ENCODE measurements at regions not wholly inside any gene's neighbourhood (a gene's known extent, or its start where the extent isn't known, plus 50 kb on each side); places are given as distances from the start of the nearest gene placed in this dataset.
"Not testable (repeated sequence)": the region's sequence is repeated elsewhere in the genome, so short reads cannot be mapped to it uniquely, and the experiment has no call there.

- TF ChIP-seq CTCF (IDR thresholded peaks at IDR 0.05); EP300 (IDR thresholded peaks at IDR 0.05); POLR2A (IDR thresholded peaks at IDR 0.05; ENCODE audit: low read depth): not testable (repeated sequence)
Measured at GRCh38 chr2:13389172-13389571, 672.4 kb downstream of the TRIB2 start.
